H1 (cell line): ENCODE measurements at regions not wholly inside any gene's neighbourhood (a gene's known extent, or its start where the extent isn't known, plus 50 kb on each side); places are given as distances from the start of the nearest gene placed in this dataset.

Experiments used
- CTCF ChIA-PET: fragments of 300-600 bp; sonication (Branson Sonifier 250); formaldehyde crosslinking; loops from one replicate; lab custom pipeline; 2021; ENCODE audit not compliant: partially characterized antibody; lab: Charles Lee
- POLR2A ChIA-PET: fragments of 300-600 bp; sonication (Branson Sonifier 250); formaldehyde crosslinking; loops from one replicate; lab custom pipeline; 2021; ENCODE audit warnings: inconsistent platforms; ENCODE audit not compliant: partially characterized antibody; lab: Charles Lee
- DNase-seq, 2 experiments: peaks; one replicate each; pipeline versions ENCODE4 v3.0.0 to v3.0.0-alpha.2; 2010 to 2022; ENCODE audit warnings: low spot score in 2 of 2, low read depth in 1 of 2, mixed read lengths in 1 of 2
- FAIRE-seq: peaks from 2 replicates; lab custom pipeline; 2011; peaks lifted over from hg19 to GRCh38; lab: Jason Lieb, UNC
- H2AFZ ChIP-seq: 2 replicates; pipeline ENCODE4 v1.8.1; 2012; ENCODE audit warnings: low read length, inconsistent platforms
- H2AK5ac ChIP-seq: 2 replicates; pipeline ENCODE4 v1.6.1; 2013; ENCODE audit warnings: low read depth, low read length
- H2BK120ac ChIP-seq: replicated peaks from 2 replicates; pipeline ENCODE3; 2013; ENCODE audit warnings: low read depth, low read length, inconsistent platforms
- H2BK12ac ChIP-seq: 2 replicates; pipeline ENCODE4 v1.6.1; 2013; ENCODE audit warnings: low read depth, low read length
- H2BK15ac ChIP-seq: 2 replicates; pipeline ENCODE4 v1.6.1; 2013; ENCODE audit warnings: low read length
- H2BK20ac ChIP-seq: 2 replicates; pipeline ENCODE4 v1.6.1; 2013; ENCODE audit warnings: low read length
- H2BK5ac ChIP-seq: 2 replicates; pipeline ENCODE4 v1.6.1; 2013; ENCODE audit warnings: low read depth, low read length
- H3K14ac ChIP-seq: 2 replicates; pipeline ENCODE4 v1.6.1; 2013; ENCODE audit warnings: inconsistent platforms; ENCODE audit not compliant: insufficient read length
- H3K18ac ChIP-seq: 2 replicates; pipeline ENCODE4 v1.6.1; 2013; ENCODE audit warnings: low read length; ENCODE audit errors: extremely low read depth
- H3K23ac ChIP-seq: 2 replicates; pipeline ENCODE4 v1.6.1; 2013; ENCODE audit warnings: inconsistent platforms; ENCODE audit not compliant: insufficient read length
- H3K23me2 ChIP-seq: 2 replicates; pipeline ENCODE4 v1.6.1; 2013; ENCODE audit warnings: low read depth, low read length
- H3K27ac ChIP-seq: 2 replicates; pipeline ENCODE4 v1.6.1; 2011; ENCODE audit warnings: low read depth, low read length, inconsistent platforms
- H3K27me3 ChIP-seq, 4 experiments: replicated peaks in 1 of 4; 1 replicate in 1 of 4; 2 replicates in 3 of 4; pipeline versions ENCODE4 v1.6.1 to v1.8.1; 2011 to 2013; ENCODE audit warnings: low read length in 3 of 4, mild to moderate bottlenecking in 3 of 4, inconsistent platforms in 2 of 4, mixed read lengths in 2 of 4, moderate library complexity in 1 of 4; ENCODE audit not compliant: control insufficient read depth in 3 of 4, insufficient read depth in 3 of 4; ENCODE audit errors: extremely low read depth in 1 of 4
- H3K36me3 ChIP-seq, 4 experiments: 2 replicates each; pipeline versions ENCODE4 v1.6.1 to v1.8.1; 2011 to 2013; ENCODE audit warnings: mild to moderate bottlenecking in 4 of 4, low read length in 3 of 4, moderate library complexity in 2 of 4, control low read depth in 1 of 4, inconsistent platforms in 1 of 4; ENCODE audit not compliant: insufficient read depth in 4 of 4, control insufficient read depth in 2 of 4
- H3K4ac ChIP-seq: replicated peaks from 2 replicates; pipeline ENCODE3; 2013; ENCODE audit warnings: low read length, low read depth, mixed read lengths, inconsistent platforms; ENCODE audit not compliant: insufficient read length
- H3K4me1 ChIP-seq, 4 experiments: replicated peaks in 1 of 4; 1 replicate in 1 of 4; 2 replicates in 3 of 4; pipeline versions ENCODE4 v1.6.1 to v1.8.1; 2011 to 2013; ENCODE audit warnings: low read length in 3 of 4, inconsistent platforms in 2 of 4, mixed read lengths in 1 of 4; ENCODE audit not compliant: insufficient read depth in 4 of 4, control insufficient read depth in 3 of 4
- H3K4me2 ChIP-seq, 2 experiments: 2 replicates each; pipeline versions ENCODE4 v1.6.1 to v1.8.1; 2011 to 2013; ENCODE audit warnings: low read depth in 2 of 2, low read length in 2 of 2, control low read depth in 1 of 2, inconsistent platforms in 1 of 2, mild to moderate bottlenecking in 1 of 2; ENCODE audit not compliant: insufficient read depth in 1 of 2
- H3K4me3 ChIP-seq, 4 experiments: fragments of 200-600, 300-600 bp in 1 of 4; sonication (generic), shearing (Covaris generic), sonication (Bioruptor Twin) in 1 of 4; 2 replicates each; pipeline versions ENCODE4 v1.5.1 to v1.8.1; 2011 to 2016; ENCODE audit warnings: low read length in 4 of 4, low read depth in 3 of 4, control low read depth in 2 of 4, inconsistent platforms in 2 of 4, mild to moderate bottlenecking in 2 of 4, mixed read lengths in 1 of 4, moderate library complexity in 1 of 4; ENCODE audit not compliant: insufficient read depth in 2 of 4; ENCODE audit errors: extremely low read depth in 1 of 4
- H3K56ac ChIP-seq: replicated peaks from 2 replicates; pipeline ENCODE3; 2013; ENCODE audit warnings: low read depth, mild to moderate bottlenecking, mixed read lengths, low read length, inconsistent platforms; ENCODE audit not compliant: insufficient read length
- H3K79me1 ChIP-seq: 2 replicates; pipeline ENCODE4 v1.6.1; 2013; ENCODE audit warnings: low read depth, low read length, control low read depth
- H3K79me2 ChIP-seq, 2 experiments: 2 replicates each; pipeline versions ENCODE4 v1.6.1 to v1.8.1; 2012 to 2013; ENCODE audit warnings: low read length in 2 of 2, mild to moderate bottlenecking in 2 of 2, inconsistent platforms in 1 of 2; ENCODE audit not compliant: insufficient read depth in 2 of 2, control insufficient read depth in 1 of 2
- H3K9ac ChIP-seq, 4 experiments: replicated peaks in 1 of 4; 1 replicate in 1 of 4; 2 replicates in 3 of 4; pipeline versions ENCODE4 v1.6.1 to v1.8.1; 2011 to 2013; ENCODE audit warnings: low read depth in 3 of 4, low read length in 3 of 4, control low read depth in 2 of 4, mild to moderate bottlenecking in 2 of 4, moderate library complexity in 2 of 4, inconsistent platforms in 1 of 4; ENCODE audit errors: extremely low read depth in 1 of 4
- H3K9me3 ChIP-seq, 2 experiments: 2 replicates each; pipeline versions ENCODE4 v1.6.1 to v1.8.1; 2012 to 2013; ENCODE audit warnings: mild to moderate bottlenecking in 2 of 2, moderate library complexity in 2 of 2, control low read depth in 1 of 2, inconsistent platforms in 1 of 2, low read depth in 1 of 2, low read length in 1 of 2, mixed read lengths in 1 of 2; ENCODE audit not compliant: insufficient read depth in 2 of 2
- H4K20me1 ChIP-seq, 2 experiments: replicated peaks in 1 of 2; 2 replicates each; pipeline versions ENCODE3 to v1.8.1; 2011 to 2013; ENCODE audit warnings: inconsistent platforms in 2 of 2, low read length in 2 of 2, mild to moderate bottlenecking in 1 of 2; ENCODE audit not compliant: insufficient read depth in 2 of 2, control insufficient read depth in 1 of 2
- H4K5ac ChIP-seq: 2 replicates; pipeline ENCODE4 v1.6.1; 2013; ENCODE audit warnings: low read length, low read depth, mixed read lengths, inconsistent platforms; ENCODE audit not compliant: insufficient read length
- H4K8ac ChIP-seq: 2 replicates; pipeline ENCODE4 v1.8.0; 2013; ENCODE audit warnings: mild to moderate bottlenecking, moderate library complexity, low read length, inconsistent platforms; ENCODE audit not compliant: insufficient read depth; ENCODE audit errors: extremely low read depth
- H4K91ac ChIP-seq: replicated peaks from 2 replicates; pipeline ENCODE3; 2013; ENCODE audit warnings: low read length, mixed read lengths, inconsistent platforms; ENCODE audit not compliant: insufficient read length
- CHD1 ChIP-seq: IDR thresholded peaks from 2 replicates; pipeline ENCODE4 v1.6.1; 2012; ENCODE audit warnings: low read depth, low read length, improper control_type of control experiment
- EZH2 ChIP-seq: fragments of 200-600 bp; sonication (generic); IDR thresholded peaks from 2 replicates; pipeline ENCODE4 v1.7.1; 2012; ENCODE audit warnings: low read depth, mild to moderate bottlenecking, moderate library complexity, low read length, inconsistent platforms; ENCODE audit not compliant: severe bottlenecking
- GTF2F1 ChIP-seq: IDR thresholded peaks from 2 replicates; pipeline ENCODE4 v1.6.1; 2012; ENCODE audit warnings: low read depth, low read length, improper control_type of control experiment, borderline replicate concordance
- KDM5A ChIP-seq: fragments of 200-600 bp; IDR thresholded peaks from 2 replicates; pipeline ENCODE4 v1.7.1; 2012; ENCODE audit warnings: mild to moderate bottlenecking, low read length, inconsistent platforms, mixed read lengths
- MAX ChIP-seq: IDR thresholded peaks from 2 replicates; pipeline ENCODE4 v1.6.1; 2012; ENCODE audit warnings: inconsistent platforms
- NANOG ChIP-seq: IDR thresholded peaks from 2 replicates; pipeline ENCODE4 v1.6.1; 2011; ENCODE audit warnings: low read length, low read depth, mild to moderate bottlenecking, inconsistent platforms; ENCODE audit not compliant: insufficient read depth, poor library complexity, severe bottlenecking
- NRF1 ChIP-seq: IDR thresholded peaks from 2 replicates; pipeline ENCODE4 v1.6.1; 2011; ENCODE audit warnings: mild to moderate bottlenecking, low read depth, low read length, improper control_type of control experiment
- POU5F1 ChIP-seq: IDR thresholded peaks from 2 replicates; pipeline ENCODE4 v1.6.1; 2011; ENCODE audit warnings: low read depth, mild to moderate bottlenecking, low read length, moderate library complexity
- RFX5 ChIP-seq: IDR thresholded peaks from 2 replicates; pipeline ENCODE4 v1.6.1; 2011; ENCODE audit warnings: low read depth, low read length, improper control_type of control experiment, borderline replicate concordance
- RNF2 ChIP-seq: fragments of 200-900, 300-1000 bp; sonication (generic); IDR thresholded peaks from 2 replicates; pipeline ENCODE4 v1.7.1; 2016; ENCODE audit warnings: borderline replicate concordance, low read depth, mild to moderate bottlenecking, antibody characterized with exemption, low read length; ENCODE audit not compliant: poor library complexity, severe bottlenecking; ENCODE audit errors: missing control alignments
- SP2 ChIP-seq: IDR thresholded peaks from 2 replicates; pipeline ENCODE4 v1.6.1; 2012; ENCODE audit warnings: mild to moderate bottlenecking, low read length, inconsistent platforms
- SUZ12 ChIP-seq: fragments of 200-600 bp; sonication (generic); IDR thresholded peaks from 2 replicates; pipeline ENCODE4 v1.6.1; 2012; ENCODE audit warnings: mild to moderate bottlenecking, inconsistent platforms, low read length, moderate library complexity, mixed read lengths
- TAF1 ChIP-seq: IDR thresholded peaks from 2 replicates; pipeline ENCODE4 v1.6.1; 2011; ENCODE audit warnings: mild to moderate bottlenecking, low read depth, low read length
- TAF7 ChIP-seq: optimal IDR thresholded peaks from 2 replicates; pipeline ENCODE3; 2011; ENCODE audit warnings: low read depth, mild to moderate bottlenecking, inconsistent platforms, low read length, moderate library complexity, borderline replicate concordance
- WGBS, 2 experiments: shearing (Covaris generic) in 1 of 2; methylation state at CpG; one replicate each; pipeline versions ENCODE4 v1.1.6 to v1.1.7; 2013 to 2015; ENCODE audit warnings: low lambda C conversion rate in 2 of 2, mixed read lengths in 2 of 2, inconsistent platforms in 1 of 2, low coverage in 1 of 2, missing lambda C conversion rate in 1 of 2; ENCODE audit not compliant: insufficient replicate concordance in 2 of 2, insufficient coverage in 1 of 2, insufficient read length in 1 of 2; ENCODE audit errors: extremely low coverage in 1 of 2, missing lambda C conversion rate in 1 of 2; 5-methylcytosine and 5-hydroxymethylcytosine counted together

- no peak overlapping the region for H2BK20ac ChIP-seq
- ChIA-PET POLR2A (no interaction called here), CTCF (no interaction called here)
- no peak for TF ChIP-seq RNF2
- TF ChIP-seq NANOG = no peak
- TF ChIP-seq GTF2F1 = no peak
- no peak for TF ChIP-seq SP2
- TF ChIP-seq EZH2 = no peak
- TF ChIP-seq SUZ12 = no peak
- no peak for TF ChIP-seq TAF7
- TF ChIP-seq MAX = no peak
- no peak for TF ChIP-seq TAF1
- TF ChIP-seq CHD1 = no peak
- TF ChIP-seq NRF1 = no peak
- TF ChIP-seq KDM5A = no peak
- no peak for TF ChIP-seq RFX5
- TF ChIP-seq POU5F1 = no peak
- no peak overlapping the region for H3K4me3 ChIP-seq
- no peak overlapping the region for H3K9ac ChIP-seq
- FAIRE-seq (no peak), DNase-seq (no peak)
- no peak overlapping the region for H4K5ac ChIP-seq
- no peaks in the 10 kb centered on the region for H3K27me3 ChIP-seq
- no peaks in the 10 kb centered on the region for H4K20me1 ChIP-seq
- no peak overlapping the region for H3K56ac ChIP-seq
- no peak overlapping the region for H4K8ac ChIP-seq
- H3K18ac ChIP-seq = no peak overlapping the region
- no peak overlapping the region for H2BK15ac ChIP-seq
- no peak overlapping the region for H2BK120ac ChIP-seq
- H3K23me2 ChIP-seq = no peaks in the 10 kb centered on the region
- H3K79me1 ChIP-seq = no peaks in the 10 kb centered on the region
- H3K4ac ChIP-seq = no peak overlapping the region
- H3K27ac ChIP-seq = no peak overlapping the region
- H2AK5ac ChIP-seq = no peak overlapping the region
- no peaks in the 10 kb centered on the region for H3K79me2 ChIP-seq
- H4K91ac ChIP-seq = no peak overlapping the region
- no peak overlapping the region for H2BK5ac ChIP-seq
- H2BK12ac ChIP-seq = no peak overlapping the region
- no peaks in the 10 kb centered on the region for H3K4me1 ChIP-seq
- no peak overlapping the region for H2AFZ ChIP-seq
- H3K36me3 ChIP-seq = no peaks in the 10 kb centered on the region
- H3K4me2 ChIP-seq = no peak overlapping the region
- H3K23ac ChIP-seq = no peak overlapping the region
- 0 out of 4 replicates have a peak, but pooled peaks cover 0 to 5% of the 10 kb centered on the region in 2 experiments for H3K9me3 ChIP-seq
- 85% methylated on average over 4 of the region's 4 CpGs; no CpG with 5 or more reads in 1 of the 2 experiments for WGBS, 2 experiments
- no peak overlapping the region for H3K14ac ChIP-seq
Measured at GRCh38 chr12:105841840-105842239, 296.9 kb downstream of the NUAK1 start.
